GM21423 (cell line): ENCODE measurements at regions not wholly inside any gene's neighbourhood (a gene's known extent, or its start where the extent isn't known, plus 50 kb on each side); places are given as distances from the start of the nearest gene placed in this dataset.
A peak's percentile ranks its signal among the peaks of the same experiment; 100 is the strongest.

Experiments
- ATAC-seq: cut with Tn5 transposase; IDR thresholded peaks from one replicate; pipeline ENCODE4 v1.9.1; 2021; ENCODE audit warnings: mild to moderate bottlenecking, moderate library complexity; ENCODE audit not compliant: unreplicated experiment

DNA sequence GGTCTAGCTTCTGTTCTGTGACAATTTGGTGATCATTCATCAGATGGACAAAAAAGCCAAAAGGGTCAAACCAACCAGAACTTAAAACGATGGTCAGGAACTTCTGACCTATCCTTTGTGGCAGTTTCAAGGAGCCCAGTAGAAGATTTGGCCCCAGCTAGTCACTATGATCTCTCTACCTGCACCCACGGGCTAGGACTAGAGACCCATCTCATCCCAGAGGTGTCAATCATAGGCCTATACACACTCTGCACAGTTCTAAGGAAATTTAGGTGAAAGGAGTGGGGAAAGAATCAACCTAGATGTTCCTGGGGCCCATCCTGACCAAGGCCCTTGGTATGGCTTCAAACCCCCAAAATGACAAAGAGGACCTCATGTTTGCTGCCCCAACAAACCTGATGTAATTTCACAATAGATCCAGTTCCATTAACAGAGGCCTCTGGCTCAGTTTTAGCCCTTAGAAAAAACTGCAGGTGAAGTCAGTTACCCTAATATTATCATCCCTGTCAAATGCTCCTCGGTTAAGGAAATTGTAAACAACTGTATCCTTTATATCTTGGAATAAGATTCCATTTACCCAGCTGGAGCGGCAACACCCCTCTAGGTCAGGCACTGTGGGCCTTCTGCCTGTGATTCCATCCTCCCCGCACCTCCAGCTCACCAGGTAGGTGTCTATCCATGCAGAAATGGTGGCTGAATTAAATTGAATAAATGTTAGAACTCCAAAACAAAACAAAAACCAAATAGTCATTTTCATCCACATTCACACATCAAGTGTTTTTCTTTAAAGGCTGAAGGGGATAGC lies 138.7 kb downstream of the ENC1 start:
- no peak for ATAC-seq

DNA sequence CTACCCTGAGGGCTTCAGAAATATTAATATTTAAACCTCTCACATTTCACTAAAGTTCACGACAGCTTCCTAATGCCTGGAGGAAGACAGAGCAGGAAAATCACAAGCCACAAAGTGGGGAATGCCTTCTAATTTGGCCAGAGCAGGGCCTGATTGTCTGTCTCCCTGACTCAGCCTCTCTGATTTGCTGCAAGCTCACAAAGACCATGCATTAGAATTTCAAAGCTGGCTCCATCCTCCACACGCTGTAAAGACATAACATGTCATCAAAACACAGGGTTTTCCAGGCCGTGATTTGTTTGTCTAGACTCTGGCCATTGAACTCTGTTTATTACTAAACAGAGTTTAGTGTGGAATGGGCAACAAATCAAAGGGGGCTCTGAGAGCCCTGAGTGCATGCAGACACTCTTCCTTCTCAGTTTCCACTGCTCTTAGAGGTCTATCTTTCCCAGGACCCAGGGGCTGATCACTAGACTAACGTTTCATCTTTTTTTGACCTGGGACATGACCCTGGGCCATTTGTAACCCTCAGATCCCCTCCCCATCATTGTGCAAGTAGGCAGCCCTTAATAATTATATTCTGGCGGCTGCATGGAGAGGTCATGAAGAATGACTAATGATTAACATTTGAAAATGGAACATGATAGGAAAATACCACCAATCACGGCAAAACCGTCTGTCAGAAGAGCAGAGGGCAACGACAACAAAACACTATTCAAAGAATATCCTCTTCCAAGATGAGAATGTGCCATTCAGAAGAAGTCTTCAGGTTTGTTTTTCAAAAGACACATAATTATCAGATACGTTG lies 140.2 kb downstream of the ENC1 start:
- no peak for ATAC-seq

DNA sequence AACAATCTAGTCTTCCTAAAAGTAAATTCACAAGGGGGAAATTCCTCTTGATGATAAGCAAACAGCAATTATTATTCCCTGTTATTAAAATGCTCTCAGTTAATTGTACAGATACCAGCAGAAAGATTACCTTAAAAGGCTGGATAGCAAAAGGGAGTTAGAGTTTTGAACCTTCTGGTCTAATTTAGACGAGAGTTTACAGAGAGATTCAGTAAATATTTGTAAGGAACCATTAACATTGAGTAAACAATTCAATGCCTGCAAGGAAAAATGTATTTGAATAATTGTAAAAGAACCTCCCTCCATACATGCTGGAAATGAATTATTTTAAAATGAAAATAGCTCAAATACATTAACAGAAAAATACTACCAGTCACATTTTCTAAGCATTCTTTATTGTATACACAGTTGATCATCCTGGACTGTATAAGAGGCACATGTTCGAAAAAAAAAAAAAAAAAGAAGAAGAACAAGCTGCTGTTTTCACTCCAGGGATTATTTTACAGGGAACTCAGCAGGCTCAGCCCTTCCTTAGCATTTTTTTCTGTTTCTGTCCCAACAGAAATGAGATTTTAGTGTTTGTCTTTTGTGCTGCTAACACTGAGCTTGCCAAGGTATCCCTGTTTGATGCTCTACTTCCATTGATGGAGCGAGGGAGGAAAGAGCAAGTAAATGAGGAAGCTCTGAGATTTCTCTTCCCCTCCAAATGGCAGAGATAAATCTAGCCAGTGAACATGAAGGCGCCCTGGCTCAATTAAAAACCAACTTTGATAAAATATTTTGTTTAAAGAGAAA lies 141.1 kb downstream of the ENC1 start:
- ATAC-seq = no peak

DNA sequence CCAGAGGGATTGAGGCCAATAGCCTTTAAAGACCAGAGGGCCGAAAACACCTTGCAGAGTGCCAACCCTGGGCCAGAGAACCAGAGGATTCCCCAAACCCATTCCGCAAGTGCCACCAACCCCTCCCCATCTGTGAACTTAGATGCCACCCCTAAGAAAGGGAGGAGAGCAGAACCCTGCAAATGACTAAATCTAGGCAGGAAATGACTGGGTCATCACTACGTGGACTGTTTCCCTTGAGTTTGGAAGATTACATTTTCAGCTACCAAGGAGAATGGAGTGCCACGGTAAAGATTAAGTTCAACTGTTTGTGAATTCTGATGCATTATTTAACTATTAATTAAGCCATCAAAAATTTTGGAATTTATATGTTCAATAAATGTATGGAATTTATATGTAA lies 142.8 kb downstream of the ENC1 start:
- ATAC-seq = no peak

DNA sequence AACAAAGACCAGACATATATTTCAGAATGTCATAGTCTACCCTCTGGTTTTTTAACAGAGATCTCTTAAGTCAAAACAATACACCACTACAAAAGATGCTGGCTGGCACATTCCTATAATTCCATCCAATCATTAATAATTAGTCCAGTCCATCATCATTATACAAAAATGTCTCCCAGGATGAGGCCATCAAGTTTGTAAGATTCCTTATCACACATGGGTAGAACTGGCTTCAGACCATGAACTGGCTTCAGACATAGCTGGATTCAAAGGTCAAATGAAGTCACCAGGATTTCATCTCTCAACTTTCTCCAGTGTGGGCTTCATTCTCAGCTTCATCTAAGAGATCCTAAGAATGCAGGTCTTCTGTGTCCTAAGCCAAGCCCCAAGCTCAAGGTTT lies 147.1 kb downstream of the ENC1 start:
- no peak for ATAC-seq

DNA sequence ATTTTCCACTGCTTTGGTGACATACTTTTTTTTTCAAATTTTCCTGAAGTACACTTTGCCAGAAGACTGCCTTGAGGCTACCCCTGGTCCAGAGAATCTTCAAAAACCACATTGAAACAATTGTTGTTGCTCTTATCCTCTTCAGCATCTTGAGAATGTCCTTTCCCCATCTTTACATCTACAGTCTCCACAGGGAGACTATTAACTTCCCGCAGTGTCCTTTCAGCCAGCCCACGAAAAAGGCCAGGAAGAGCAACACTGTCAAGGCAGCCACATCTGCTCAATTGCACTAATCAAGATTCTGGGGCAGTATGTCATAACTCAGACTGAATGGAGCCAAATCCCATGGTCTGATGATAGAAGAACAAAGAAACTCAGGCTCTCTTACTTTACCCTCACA lies 148.3 kb downstream of the ENC1 start:
- no peak for ATAC-seq

DNA sequence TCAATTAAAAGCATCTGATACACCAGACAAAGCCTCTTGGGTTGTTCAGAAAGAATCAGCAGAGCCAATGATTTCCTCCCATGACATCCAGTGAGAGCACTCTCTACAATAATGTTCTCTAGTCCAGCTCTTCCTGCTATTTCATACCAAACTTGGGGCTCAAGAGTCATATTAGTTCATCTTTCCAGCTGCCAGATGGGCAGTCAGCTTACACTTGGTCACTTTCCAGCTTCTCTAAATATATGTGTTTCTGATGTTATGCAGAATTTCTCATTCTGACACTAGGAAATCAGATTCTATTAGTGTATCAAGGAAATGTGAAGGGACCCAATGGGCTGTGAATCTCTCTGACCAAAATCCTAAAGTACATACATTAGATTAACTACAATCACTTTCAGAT lies 148.9 kb downstream of the ENC1 start:
- ATAC-seq = no peak

DNA sequence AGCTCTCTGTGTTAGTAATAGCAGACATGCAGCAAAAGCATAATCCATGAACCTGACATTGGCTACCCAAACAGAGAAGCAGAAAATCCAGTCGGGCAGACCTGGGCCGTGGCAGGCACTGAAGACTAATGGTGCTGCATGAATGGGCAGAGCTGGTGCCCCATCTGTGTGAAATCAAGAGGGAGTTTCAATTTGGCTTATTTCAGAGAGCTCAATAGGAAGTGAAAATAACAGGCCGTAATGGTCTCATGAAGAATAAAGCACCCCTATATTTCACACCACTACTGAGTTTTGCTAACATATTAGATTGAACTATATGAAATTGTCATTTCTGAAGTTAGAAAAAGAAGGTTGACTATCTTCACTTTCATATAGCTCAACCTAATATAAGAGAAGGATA lies 149.7 kb downstream of the ENC1 start:
- ATAC-seq = peak; percentile 96

DNA sequence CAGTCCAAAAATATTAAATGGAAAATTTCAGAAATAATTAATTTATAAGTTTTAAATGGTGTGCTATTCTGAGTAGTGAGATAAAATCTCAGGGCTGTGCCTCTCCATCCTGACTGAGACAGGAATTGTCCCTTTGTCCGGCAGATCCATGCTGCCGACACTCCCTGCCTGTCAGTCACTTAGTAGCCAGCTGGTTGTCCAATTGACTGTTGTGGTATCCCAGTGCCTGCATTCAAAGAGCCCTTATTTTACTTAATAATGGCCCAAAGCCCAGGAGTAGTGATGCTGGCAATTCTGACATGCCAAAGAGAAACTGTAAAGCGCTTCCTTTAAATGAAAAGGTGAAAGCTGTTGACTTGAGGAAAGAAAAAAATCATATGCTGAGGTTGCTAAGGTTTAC lies 157.5 kb downstream of the ENC1 start:
- ATAC-seq = no peak

DNA sequence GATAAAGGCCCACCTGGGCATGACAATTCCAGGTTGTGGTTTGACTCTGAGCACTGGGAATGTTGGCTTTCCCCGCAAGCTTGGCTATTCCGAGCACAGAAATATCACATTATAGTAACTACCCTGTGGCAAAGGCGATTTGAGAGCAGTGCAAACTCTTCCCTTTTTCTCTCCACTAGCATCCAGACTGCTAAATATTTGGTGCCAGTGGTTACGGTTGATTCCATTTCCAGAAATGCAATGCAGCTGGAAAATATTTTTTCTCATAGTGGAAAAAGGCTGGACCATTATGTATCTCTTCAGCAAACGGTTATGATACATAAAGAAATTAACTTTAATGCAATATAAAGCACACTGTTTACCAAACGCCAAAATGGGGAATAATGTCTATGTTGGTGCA lies 158.0 kb downstream of the ENC1 start:
- no peak for ATAC-seq

DNA sequence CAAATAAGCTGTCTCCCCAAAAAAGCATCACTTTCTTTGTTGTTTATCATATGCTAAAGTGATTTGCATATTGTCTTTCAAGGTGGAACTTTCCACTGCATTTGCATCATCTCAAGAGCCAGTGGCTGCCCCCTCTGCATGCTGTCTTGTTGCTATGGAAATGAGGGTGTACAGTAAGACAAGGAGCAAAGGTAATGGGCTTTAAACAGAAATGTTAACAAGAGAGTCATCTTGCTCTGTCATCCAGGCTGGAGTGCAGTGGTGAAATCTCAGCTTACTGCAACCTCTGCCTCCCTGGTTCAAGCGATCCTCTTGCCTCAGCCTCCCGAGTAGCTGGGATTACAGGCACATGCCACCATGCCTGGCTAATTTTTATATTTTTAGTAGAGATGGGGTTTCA lies 159.2 kb downstream of the ENC1 start:
- peak; percentile 48 for ATAC-seq

DNA sequence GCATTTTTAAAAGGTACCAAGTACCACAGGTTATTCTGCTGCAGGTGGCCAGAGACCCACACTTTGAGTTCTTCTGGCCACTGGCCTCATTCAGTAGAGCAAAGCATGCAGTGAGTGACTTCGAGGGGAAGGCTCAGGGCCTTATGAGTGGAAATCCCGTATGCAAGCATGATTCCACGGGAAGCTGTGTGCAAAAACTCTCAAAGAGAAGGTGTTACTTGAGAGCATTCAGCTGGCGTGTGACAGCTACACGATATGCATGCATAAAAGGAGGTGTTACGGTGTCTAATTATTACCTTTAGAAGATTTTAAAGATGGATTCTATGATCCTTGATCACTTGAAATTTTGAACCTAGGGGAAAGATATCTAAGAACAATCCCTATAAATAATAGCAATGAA lies 160.3 kb downstream of the ENC1 start:
- no peak for ATAC-seq

DNA sequence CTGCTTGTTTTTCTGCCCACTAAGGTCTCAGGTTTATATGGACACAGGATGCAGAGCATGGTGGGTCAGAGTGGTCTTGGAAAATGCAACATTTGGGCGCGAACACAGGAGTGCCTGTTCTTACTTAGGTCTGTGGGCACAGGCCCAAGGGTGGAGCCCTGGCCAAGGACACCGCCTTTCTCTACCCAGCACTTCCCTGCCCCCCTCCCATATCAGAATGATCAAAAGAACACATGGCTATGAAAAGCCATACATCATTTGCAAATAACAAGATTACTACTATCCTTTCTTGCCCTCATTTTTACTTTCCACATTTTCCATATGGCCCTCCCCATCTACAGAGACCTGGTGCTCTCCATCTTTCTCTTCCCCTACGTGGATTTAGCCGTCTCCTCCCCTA lies 162.2 kb downstream of the ENC1 start:
- no peak for ATAC-seq

DNA sequence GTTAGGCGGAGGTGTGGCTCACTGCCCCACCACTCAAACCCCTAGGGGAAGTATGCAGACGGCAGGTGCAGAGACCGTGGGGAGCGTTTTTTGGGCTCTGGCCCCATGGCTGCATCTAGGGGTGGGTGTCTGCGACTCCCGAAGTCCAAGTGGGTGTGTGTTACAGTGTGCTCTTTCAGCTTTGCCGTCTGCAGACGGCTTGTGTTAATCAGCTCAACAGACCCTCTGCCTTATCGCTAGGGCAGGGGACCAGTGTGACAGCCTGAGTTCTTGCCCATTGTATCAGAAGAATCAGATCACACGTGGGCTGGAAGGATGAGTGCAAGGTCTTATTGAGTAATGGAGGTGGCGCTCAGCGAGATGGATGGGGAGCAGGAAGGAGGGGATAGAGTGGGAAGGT lies 162.8 kb downstream of the ENC1 start:
- ATAC-seq = no peak

DNA sequence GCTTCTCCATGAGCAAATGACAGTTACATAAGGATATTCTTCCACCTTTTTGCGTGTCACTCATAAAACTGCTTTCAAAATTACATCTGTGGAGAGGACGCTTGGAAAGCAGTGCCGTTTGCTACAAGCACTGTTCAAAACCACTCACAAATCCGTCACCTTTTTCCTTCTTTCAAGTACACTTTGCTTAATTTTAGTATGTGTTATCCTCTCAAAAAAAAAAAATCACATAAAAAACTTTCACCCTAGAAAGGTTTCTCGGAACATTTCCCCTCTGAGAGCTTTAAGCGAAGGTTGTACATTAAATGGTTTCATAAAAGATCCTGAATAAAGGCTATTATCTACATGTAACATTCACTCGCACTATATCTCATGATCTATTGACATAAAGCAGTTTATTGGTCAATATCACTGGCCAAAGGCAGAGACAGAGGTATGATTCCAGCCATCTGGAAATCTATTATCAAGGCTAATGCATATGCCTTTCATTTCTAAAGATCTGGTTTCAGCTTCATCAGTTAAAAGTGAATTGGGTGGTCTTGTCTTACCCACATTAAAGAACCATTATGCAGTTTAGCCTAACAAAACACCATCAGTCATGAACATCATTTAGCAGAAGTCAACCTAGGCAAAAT lies 163.6 kb downstream of the ENC1 start:
- no peak for ATAC-seq

DNA sequence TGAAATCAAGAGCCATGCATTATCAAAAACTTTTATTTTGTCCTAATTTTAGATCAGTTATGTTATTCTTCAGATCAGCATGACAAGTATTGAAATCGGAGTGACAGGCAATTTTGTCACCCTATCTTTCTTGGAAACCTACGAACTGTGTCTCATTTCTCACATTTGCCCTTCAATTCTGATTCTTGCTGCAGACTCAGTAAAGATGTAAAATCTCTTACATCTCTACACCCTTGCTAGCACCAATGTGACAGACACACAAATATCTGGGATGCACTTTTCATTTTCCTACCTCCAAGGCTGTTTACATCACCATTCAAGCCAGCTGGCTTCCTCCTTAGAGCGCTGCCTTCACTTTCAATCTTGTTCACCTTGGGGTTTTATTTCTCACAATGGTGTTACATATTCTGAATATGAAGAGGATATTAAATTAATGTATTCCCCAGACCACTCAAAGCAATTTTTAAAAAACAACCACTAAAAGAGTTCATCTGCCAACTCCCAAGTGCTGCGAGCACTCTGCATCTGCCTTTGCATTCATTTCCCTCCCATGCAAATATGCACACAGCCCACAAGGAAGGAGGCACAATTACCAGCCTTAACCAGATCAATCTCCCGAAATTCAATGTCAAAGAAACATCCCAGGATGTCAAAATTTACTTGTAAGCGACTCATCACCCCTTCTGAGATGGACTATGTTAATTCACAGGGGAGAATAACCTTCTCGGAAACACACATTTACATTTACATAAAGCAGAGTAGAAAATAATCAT lies 164.3 kb downstream of the ENC1 start:
- no peak for ATAC-seq

DNA sequence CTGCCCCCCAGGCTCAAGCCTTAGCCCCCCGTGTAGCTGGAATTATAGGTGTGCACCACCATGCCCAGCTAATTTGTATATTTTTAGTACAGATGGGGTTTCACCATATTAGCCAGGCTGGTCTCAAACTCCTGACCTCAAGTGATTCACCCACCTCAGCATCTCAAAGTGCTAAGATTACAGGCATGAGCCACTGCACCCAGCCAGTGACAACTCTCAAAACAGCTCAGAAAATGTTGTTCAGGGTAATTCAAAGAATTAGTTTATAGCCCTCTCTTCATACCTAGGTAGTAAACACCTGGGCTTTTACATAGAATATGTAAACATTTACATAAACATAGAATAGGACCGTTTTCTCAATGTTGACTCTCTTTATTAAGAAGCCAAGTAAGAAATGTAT lies 168.7 kb downstream of the ENC1 start:
- no peak for ATAC-seq

DNA sequence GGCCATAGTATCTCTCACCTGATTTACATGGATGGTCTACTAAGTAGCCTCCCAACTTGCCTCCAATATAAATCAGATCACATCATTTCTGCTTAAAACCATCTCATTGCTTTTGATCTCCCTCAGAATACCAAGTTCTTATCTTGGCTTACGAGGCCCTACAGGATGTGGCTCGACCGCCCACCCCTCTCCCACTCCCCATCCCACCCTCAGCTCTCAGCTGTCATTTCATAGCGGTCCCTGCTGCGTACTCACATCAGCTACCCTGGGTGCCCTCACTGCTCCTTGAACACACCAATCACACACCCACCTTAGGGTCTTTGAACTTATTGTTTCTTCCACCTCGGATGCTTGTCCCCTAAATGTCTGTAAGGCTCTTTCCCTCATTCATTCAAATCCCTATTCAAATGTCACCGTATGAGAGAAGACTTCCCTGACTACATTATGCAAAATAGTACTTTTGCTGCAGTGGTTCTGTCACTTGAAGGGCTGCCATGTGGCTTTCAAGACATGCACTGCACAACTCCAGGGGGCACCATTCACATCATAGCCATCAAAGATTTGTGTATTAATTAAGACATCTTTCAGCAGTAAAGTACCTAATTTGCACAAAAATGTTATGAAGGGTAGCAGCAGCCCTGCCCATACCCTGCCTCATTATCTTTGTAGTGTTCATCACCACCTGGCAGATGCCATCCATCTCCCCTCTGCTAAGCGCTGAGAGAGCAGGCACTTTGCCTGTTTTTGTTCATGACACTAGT lies 171.1 kb downstream of the ENC1 start:
- no peak for ATAC-seq

DNA sequence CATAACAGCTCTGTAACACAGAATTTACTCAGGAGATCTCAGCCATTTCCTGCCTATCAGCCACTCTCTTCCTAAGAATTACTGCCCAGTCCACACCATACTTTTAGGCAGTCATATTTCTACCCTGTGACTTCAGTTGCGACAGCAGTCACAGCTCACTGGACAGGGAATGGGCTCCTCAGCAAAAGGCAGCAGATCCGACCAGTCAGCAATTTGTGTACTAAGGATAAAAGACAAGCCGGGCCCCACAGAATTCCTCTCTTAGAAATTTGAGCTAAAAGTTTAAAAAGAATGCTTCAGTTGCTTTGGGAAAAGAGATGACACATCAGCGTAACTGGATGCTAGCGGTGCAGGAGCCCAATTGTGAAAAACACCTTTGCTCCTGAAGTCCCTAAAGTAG lies 172.1 kb downstream of the ENC1 start:
- ATAC-seq = no peak

DNA sequence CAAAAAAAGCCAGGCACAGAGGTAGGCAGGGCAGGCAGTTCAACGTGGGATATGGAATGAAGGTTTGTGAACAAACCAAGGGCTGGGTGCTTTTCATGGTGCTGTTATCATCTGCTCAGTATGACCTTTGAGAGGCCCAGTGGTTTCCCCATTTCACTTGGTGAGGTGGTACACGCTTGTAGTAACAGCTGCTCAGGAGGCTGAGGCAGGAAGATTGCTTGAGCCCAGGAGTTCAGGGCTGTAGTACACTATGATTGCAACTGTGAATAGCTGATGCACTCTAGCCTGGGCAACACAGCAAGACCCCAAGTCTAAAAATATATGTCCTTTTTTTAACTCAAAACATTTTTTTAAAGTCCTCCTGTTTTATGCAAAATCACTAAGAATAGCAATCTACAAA lies 174.8 kb downstream of the ENC1 start:
- ATAC-seq = no peak
